DMS79 treated with DMSO at 0.1 percent for 48 hours (cell line): ENCODE measurements at regions not wholly inside any gene's neighbourhood (a gene's known extent, or its start where the extent isn't known, plus 50 kb on each side); places are given as distances from the start of the nearest gene placed in this dataset.

Experiments
- DNase-seq: peaks from one replicate; lab custom pipeline; 2025; lab: John Stamatoyannopoulos, UW

- DNase-seq, result no peak
Measured at GRCh38 chr16:65497571-65497970, 375.7 kb upstream of the CDH11 start.

DNA sequence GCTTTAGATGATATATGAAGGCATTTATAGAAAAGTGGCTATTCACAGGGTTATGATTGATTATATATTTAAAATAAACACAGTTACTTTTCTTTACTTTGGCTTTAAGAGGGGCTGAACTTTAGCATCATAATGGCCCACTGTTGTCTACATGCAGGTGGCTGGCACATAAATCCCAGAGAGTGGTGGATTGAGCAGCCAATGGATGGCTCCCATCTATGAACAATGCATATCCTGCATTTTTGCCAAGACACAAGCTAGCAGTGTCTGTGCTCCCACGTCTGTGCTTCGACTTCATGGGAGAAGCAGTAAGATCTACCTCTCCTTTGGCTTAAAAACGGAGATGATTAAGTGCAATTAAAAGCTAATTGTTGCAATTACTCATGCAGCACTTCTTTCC is 373.2 kb upstream of the CDH11 start:
- DNase-seq, result no peak

GRCh38 chr16:65494609-65495008 is 372.7 kb upstream of the CDH11 start:
- DNase-seq, result no peak

GRCh38 chr16:65494080-65494479 is 372.2 kb upstream of the CDH11 start:
- DNase-seq, result no peak

DNA sequence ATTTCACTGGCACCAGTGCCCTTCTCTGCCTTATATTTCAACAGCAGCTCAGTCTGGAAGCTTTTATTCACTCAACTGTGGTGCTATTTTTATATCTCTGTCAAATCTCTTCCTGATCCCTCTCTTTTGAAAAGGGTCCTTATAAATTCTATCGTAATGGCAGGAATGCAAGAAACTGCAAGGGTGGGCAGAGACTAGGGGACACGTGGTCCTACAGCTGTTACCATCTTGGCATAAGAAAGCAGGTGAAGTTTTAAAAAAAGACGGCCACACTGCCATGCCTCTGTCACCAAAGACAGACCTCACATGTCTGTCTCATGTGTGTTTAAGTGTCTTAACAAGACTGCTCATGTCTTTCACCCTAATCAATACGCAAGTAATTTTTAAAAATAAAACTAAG is 368.4 kb upstream of the CDH11 start:
- DNase-seq, result no peak

GRCh38 chr16:65489531-65490023 is 367.7 kb upstream of the CDH11 start:
- no peak for DNase-seq

DNA sequence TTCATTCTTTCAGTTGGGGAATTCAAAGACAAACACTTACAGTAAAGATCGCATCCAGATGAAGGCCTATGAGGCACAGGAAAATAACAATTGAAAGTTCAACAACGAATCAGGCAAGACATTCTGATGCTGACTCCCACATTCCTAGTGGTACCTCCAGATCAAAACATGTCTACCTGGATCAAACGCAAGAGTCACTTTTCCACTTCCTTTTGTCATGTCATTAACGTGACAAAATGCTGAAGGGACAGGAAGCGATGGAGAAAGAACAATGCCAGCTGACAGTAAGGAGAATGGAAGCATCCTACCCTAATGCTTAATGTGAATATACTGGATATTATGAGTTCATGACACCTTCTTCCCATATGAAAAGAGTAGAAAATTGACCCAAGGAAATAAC is 365.4 kb upstream of the CDH11 start:
- no peak for DNase-seq

GRCh38 chr16:65481956-65482355 is 360.1 kb upstream of the CDH11 start:
- no peak for DNase-seq

GRCh38 chr16:65480281-65481091 is 358.6 kb upstream of the CDH11 start:
- DNase-seq, result no peak

GRCh38 chr16:65476448-65476955 is 354.6 kb upstream of the CDH11 start:
- no peak for DNase-seq

DNA sequence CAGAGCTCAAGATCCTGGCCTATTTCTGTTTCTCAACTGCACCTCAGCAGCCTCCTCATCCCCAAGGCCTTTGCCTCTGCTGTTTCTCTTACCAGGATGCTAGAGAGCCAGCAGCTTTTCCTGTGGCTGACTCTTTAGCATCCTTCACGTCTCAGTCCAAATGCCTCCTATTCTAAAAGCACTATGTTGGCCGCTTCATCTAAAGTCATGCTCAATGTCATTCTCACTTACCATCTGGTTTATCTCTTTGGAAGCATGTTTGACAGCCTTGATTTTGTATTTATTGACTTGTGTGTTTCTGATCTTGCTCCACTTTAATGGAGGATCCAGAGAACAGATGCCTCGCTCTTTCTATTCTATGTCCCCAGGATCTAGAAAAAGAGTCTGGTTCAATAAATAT is 351.8 kb upstream of the CDH11 start:
- no peak for DNase-seq

- no peak for DNase-seq
Measured at GRCh38 chr16:65469116-65469515, 347.3 kb upstream of the CDH11 start.

GRCh38 chr16:65468133-65468532 is 346.3 kb upstream of the CDH11 start:
- no peak for DNase-seq

DNA sequence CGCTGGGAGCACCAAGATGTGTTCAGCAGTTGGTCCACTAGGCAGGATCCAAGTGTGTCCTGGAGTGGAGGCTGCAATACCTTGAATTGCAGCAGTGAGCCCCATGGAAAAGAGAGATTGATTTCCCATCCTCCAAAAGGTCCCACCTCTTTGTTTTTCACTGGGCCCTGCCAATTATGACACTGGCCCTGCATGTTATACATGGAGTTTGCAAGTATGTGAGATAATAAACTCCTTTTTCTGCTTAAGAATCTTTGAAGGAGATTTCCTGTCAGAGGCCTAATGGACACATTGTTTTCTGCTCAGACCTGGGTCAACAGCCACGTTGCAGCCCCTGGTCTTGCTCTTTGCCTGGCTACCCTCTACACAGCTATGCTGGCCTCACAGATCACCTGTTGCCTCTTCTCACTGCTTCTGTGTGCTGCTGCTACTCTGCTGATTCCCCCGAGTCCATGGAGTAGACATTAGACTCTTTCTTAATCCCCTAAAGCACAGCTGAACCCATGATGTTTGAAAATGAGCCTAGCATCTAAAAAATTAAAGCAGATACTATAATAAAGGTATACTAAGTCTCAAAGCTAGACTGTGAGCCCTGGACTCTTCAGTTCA is 341.9 kb upstream of the CDH11 start:
- no peak for DNase-seq

DNA sequence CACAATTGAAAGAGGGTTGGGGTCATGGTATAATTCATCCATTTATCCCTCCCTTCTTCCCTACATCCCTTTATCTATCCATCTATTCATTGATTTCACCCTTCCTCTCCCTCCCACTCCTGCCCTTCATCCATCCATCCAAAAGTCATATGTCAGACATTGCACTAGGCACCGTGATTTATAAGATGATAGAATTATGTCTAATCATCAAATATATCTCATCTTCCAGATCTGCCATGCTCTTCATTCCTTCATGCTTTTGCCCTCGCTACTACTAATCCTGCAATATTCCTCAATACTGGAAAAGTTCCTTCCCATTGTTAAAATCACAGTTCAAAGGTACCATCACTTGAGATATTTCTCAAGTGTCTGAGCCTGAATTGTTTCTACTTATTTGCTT is 335.2 kb upstream of the CDH11 start:
- DNase-seq, result no peak

DNA sequence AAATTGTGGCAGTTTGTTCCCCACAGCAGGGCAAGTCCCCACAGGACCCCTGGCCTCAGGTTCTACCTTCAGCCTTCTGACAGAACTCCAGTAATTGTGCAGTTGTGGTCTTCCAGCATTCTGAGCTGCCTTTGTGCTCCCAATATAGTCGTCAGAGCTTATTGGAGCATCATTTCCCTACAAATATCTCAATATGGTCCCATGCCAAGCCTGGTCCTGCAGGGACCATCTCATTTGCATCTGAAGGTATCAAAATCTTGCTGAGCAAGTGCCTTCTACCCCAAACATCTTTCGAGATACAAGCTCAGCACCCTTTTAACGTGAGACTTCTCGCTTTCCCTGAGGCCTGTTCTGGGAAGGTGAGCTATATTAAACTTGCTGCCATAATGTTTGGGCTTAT is 333.9 kb upstream of the CDH11 start:
- DNase-seq, result no peak

DNA sequence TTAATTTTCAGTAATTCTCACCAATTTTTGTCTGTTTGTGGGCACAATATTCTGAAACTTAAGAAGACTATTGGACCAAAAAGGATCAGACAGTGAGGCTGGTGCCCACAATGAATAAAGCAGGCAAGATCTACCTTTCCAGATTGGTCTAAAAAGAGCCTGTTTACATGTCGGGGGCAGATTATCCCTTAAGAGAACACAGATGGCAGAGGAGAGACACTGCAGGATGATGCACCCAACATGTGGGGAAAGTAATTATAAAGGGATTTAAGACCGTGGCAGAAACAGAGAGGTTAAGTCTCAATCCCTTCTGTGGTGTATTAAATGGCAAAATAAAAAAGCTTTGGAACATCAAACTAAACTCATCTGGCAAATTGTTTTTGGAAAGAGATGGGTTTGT is 331.8 kb upstream of the CDH11 start:
- DNase-seq, result no peak

- DNase-seq, result no peak
Measured at GRCh38 chr16:65449526-65449925, 327.7 kb upstream of the CDH11 start.

DNA sequence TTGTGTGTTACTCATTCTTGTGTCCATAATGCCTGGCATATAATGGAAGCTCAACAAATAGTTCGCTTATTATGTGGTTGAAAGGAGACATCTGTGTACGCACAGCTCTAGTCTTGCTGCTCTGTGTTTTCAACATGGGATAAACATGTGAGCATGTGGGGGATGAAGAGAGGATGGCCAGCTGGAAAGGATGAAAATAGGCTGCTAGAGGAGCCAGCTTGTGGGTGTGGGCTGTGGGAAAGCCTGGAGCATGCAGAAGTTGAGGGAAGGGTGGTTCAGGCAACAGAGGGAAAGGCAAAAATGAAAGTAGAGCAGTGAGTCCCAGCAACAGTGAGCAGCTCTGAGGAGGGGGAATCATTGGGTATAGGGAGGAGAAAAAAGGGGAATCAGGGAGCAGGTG is 324.6 kb upstream of the CDH11 start:
- no peak for DNase-seq

- DNase-seq, result no peak
Measured at GRCh38 chr16:65445313-65446260, 323.7 kb upstream of the CDH11 start.

DNA sequence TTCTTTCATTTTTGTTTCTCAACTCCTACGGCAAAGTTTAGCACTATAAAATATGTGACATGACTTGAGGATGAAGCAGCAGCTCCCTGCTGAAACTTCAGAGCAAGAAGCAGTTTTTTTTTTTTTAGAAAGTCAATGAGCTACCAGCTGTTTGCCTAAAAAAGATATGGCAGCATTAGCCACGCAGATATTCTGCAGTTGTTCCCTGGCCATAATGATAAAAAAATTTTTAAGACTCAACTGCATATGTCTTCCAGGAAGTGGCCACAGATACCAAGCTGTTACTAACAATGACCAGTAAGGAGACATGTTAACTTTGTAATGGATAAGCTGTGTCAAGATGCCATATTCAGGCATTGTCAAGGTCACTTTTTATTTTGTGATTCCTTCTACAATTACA is 319.6 kb upstream of the CDH11 start:
- no peak for DNase-seq

- no peak for DNase-seq
Measured at GRCh38 chr16:65429504-65430181, 307.8 kb upstream of the CDH11 start.
